H9 (cell line): ENCODE measurements at regions not wholly inside any gene's neighbourhood (a gene's known extent, or its start where the extent isn't known, plus 50 kb on each side); places are given as distances from the start of the nearest gene placed in this dataset.

Experiments
- DNase-seq: peaks from one replicate; pipeline ENCODE4 v3.0.0-alpha.2; 2017
- H2AFZ ChIP-seq: one replicate; pipeline ENCODE4 v1.6.1; 2013; ENCODE audit warnings: mild to moderate bottlenecking, low read length, control low read depth, moderate library complexity
- H2AK5ac ChIP-seq: 2 replicates; pipeline ENCODE4 v1.6.1; 2013; ENCODE audit warnings: low read length, control low read depth, mixed read lengths; ENCODE audit not compliant: insufficient read length
- H2BK120ac ChIP-seq: one replicate; pipeline ENCODE4 v1.6.1; 2013; ENCODE audit warnings: low read depth, mild to moderate bottlenecking, low read length, control low read depth, inconsistent platforms; ENCODE audit not compliant: poor library complexity, severe bottlenecking
- H2BK12ac ChIP-seq: 2 replicates; pipeline ENCODE4 v1.6.1; 2013; ENCODE audit warnings: low read length, control low read depth, mixed read lengths, low read depth; ENCODE audit not compliant: insufficient read length
- H2BK15ac ChIP-seq: 2 replicates; pipeline ENCODE4 v1.6.1; 2013; ENCODE audit warnings: low read depth, low read length, control low read depth
- H2BK20ac ChIP-seq: one replicate; pipeline ENCODE4 v1.6.1; 2013; ENCODE audit warnings: low read depth, mild to moderate bottlenecking, low read length, control low read depth, inconsistent platforms; ENCODE audit not compliant: poor library complexity, severe bottlenecking
- H2BK5ac ChIP-seq: 2 replicates; pipeline ENCODE4 v1.6.1; 2013; ENCODE audit warnings: low read length, control low read depth, mixed read lengths; ENCODE audit not compliant: insufficient read length
- H3K14ac ChIP-seq: 2 replicates; pipeline ENCODE4 v1.6.1; 2013; ENCODE audit warnings: low read length, control low read depth; ENCODE audit not compliant: insufficient read depth
- H3K18ac ChIP-seq: 2 replicates; pipeline ENCODE4 v1.6.1; 2013; ENCODE audit warnings: low read depth, mild to moderate bottlenecking, mixed read lengths, low read length, control low read depth; ENCODE audit not compliant: insufficient read length
- H3K23ac ChIP-seq: 2 replicates; pipeline ENCODE4 v1.6.1; 2013; ENCODE audit warnings: low read length, control low read depth, mixed read lengths, low read depth; ENCODE audit not compliant: insufficient read length
- H3K23me2 ChIP-seq: 2 replicates; pipeline ENCODE4 v1.6.1; 2013; ENCODE audit warnings: low read depth, mild to moderate bottlenecking, mixed read lengths, low read length, control low read depth; ENCODE audit not compliant: insufficient read length, poor library complexity, severe bottlenecking
- H3K27ac ChIP-seq: 2 replicates; pipeline ENCODE4 v1.5.1; 2013; ENCODE audit warnings: low read length, control low read depth, mixed read lengths, low read depth; ENCODE audit not compliant: insufficient read length
- H3K27me3 ChIP-seq: 2 replicates; pipeline ENCODE4 v1.6.1; 2013; ENCODE audit warnings: low read length, control low read depth, inconsistent platforms; ENCODE audit not compliant: insufficient read depth
- H3K4ac ChIP-seq: 2 replicates; pipeline ENCODE4 v1.6.1; 2013; ENCODE audit warnings: low read depth, mild to moderate bottlenecking, control low read depth, inconsistent platforms, low read length, moderate library complexity
- H3K4me1 ChIP-seq: 2 replicates; pipeline ENCODE4 v1.6.1; 2013; ENCODE audit warnings: low read length, control low read depth, inconsistent platforms; ENCODE audit not compliant: insufficient read depth
- H3K4me2 ChIP-seq: 2 replicates; pipeline ENCODE4 v1.6.1; 2013; ENCODE audit warnings: low read length, control low read depth, mixed read lengths; ENCODE audit not compliant: insufficient read length, insufficient read depth
- H3K56ac ChIP-seq: 2 replicates; pipeline ENCODE4 v1.6.1; 2013; ENCODE audit warnings: low read depth, mild to moderate bottlenecking, mixed read lengths, low read length, control low read depth; ENCODE audit not compliant: insufficient read length
- H3K79me1 ChIP-seq: 2 replicates; pipeline ENCODE4 v1.6.1; 2013; ENCODE audit warnings: low read depth, mild to moderate bottlenecking, moderate library complexity, low read length, control low read depth, inconsistent platforms; ENCODE audit not compliant: insufficient read depth, poor library complexity, severe bottlenecking
- H3K79me2 ChIP-seq: 2 replicates; pipeline ENCODE4 v1.6.1; 2013; ENCODE audit warnings: low read length, control low read depth, inconsistent platforms; ENCODE audit not compliant: insufficient read depth
- H3K9ac ChIP-seq: 2 replicates; pipeline ENCODE4 v1.6.1; 2013; ENCODE audit warnings: low read length, control low read depth, mixed read lengths; ENCODE audit not compliant: insufficient read length; ENCODE audit errors: extremely low read depth
- H3K9me3 ChIP-seq: one replicate; pipeline ENCODE4 v1.6.1; 2013; ENCODE audit warnings: low read depth, low read length, inconsistent platforms; ENCODE audit not compliant: control insufficient read depth
- H3T11ph ChIP-seq: one replicate; pipeline ENCODE4 v1.6.1; 2013; ENCODE audit warnings: mild to moderate bottlenecking, low read length, control low read depth, inconsistent platforms
- H4K20me1 ChIP-seq: one replicate; pipeline ENCODE4 v1.6.1; 2013; ENCODE audit not compliant: control insufficient read depth, insufficient read length, insufficient read depth
- H4K5ac ChIP-seq: 2 replicates; pipeline ENCODE4 v1.6.1; 2013; ENCODE audit warnings: low read depth, mild to moderate bottlenecking, mixed read lengths, low read length, control low read depth; ENCODE audit not compliant: insufficient read length
- H4K8ac ChIP-seq: replicated peaks from 2 replicates; pipeline ENCODE4 v1.6.1; 2013; ENCODE audit warnings: low read length, control low read depth, mixed read lengths, low read depth; ENCODE audit not compliant: insufficient read length
- H4K91ac ChIP-seq: 2 replicates; pipeline ENCODE4 v1.6.1; 2013; ENCODE audit warnings: low read depth, mild to moderate bottlenecking, moderate library complexity, mixed read lengths, low read length, control low read depth; ENCODE audit not compliant: insufficient read length
- H3K27ac Mint-ChIP-seq, 3 experiments: 2 replicates in 2 of 3; 3 replicates in 1 of 3; pipeline ENCODE4 v1.8.0; 2020 to 2021; ENCODE audit warnings: mixed read lengths in 3 of 3, mild to moderate bottlenecking in 1 of 3, moderate library complexity in 1 of 3
- H3K27me3 Mint-ChIP-seq: 2 replicates; pipeline ENCODE4 v1.8.0; 2021; ENCODE audit warnings: low read depth, mild to moderate bottlenecking, moderate library complexity, mixed read lengths
- H3K36me3 Mint-ChIP-seq, 3 experiments: 2 replicates in 2 of 3; 3 replicates in 1 of 3; pipeline ENCODE4 v1.8.0; 2020 to 2021; ENCODE audit warnings: low read depth in 3 of 3, mixed read lengths in 3 of 3; ENCODE audit not compliant: insufficient read depth in 1 of 3
- H3K4me1 Mint-ChIP-seq, 2 experiments: 2 replicates each; pipeline ENCODE4 v1.8.0; 2020; ENCODE audit warnings: mixed read lengths in 2 of 2
- H3K4me3 Mint-ChIP-seq, 2 experiments: 2 replicates in 1 of 2; 3 replicates in 1 of 2; pipeline ENCODE4 v1.8.0; 2020 to 2021; ENCODE audit warnings: mild to moderate bottlenecking in 2 of 2, mixed read lengths in 2 of 2, moderate library complexity in 1 of 2
- H3K9me3 Mint-ChIP-seq, 2 experiments: 2 replicates in 1 of 2; 3 replicates in 1 of 2; pipeline ENCODE4 v1.8.0; 2020; ENCODE audit warnings: mild to moderate bottlenecking in 2 of 2, mixed read lengths in 2 of 2, moderate library complexity in 1 of 2
- WGBS: extraction: QIAGEN DNeasy Blood & Tissue Kit; methylation state at CpG from one replicate; pipeline ENCODE4 v1.1.7; 2013; ENCODE audit warnings: missing lambda C conversion rate, low lambda C conversion rate, mixed read lengths; ENCODE audit not compliant: insufficient read length; ENCODE audit errors: extremely low coverage; 5-methylcytosine and 5-hydroxymethylcytosine counted together
- TF ChIP-seq, protein P1 (sequence below): fragments of 200-600 bp; sonication (generic); conservative IDR thresholded peaks from 3 replicates; pipeline ENCODE4 v1.8.0; 2021; ENCODE audit warnings: antibody characterized with exemption, mild to moderate bottlenecking

DNA sequence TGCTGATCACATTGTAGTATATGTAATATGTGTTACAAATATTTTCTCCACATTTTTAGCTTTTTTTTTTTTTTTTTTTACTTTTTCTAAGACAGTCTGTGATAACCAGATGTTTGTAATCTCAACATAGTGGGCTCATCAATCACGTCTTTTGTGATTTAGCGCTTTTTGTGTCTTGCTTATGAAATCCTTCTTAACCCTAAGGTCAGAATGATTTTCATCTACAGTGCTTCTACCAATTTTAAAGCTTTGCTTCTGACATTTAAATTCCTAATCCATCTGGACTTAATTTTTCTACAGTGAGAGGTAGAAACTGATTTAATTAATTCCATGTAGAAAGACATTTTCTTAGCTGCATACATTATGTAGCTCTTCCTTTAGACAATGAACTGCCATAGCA is 626.4 kb downstream of the TNS3 start:
- no CpG with 5 or more reads among the region's 2 CpGs for WGBS
- no peaks in the 10 kb centered on the region for H3K27me3 ChIP-seq

More for the DNA sequence above, 626.4 kb downstream of the TNS3 start:
- no peak overlapping the region for H4K91ac ChIP-seq
- H3K79me2 ChIP-seq: no peaks in the 10 kb centered on the region
- no peak overlapping the region for H2BK5ac ChIP-seq
- H3K14ac ChIP-seq: no peak overlapping the region
- DNase-seq: no peak
- no peak overlapping the region for H3K18ac ChIP-seq
- H2BK120ac ChIP-seq: no peak overlapping the region
- no peak overlapping the region for H3K23ac ChIP-seq
- no peak overlapping the region for H2BK15ac ChIP-seq
- Mint-ChIP-seq H3K36me3 (0 out of 7 replicates have a peak, but pooled peaks cover 0 to 2% (median 0%) of the 10 kb centered on the region in 3 experiments), H3K9me3 (peaks cover 3 to 8% of the 10 kb centered on the region in 2 experiments; a peak in 4 of 5 replicates), H3K27ac (no peak overlapping the region), H3K27me3 (no peaks in the 10 kb centered on the region), H3K4me1 (no peaks in the 10 kb centered on the region), H3K4me3 (no peak overlapping the region)
- H4K8ac ChIP-seq: no peak overlapping the region
- no peaks in the 10 kb centered on the region for H3K9me3 ChIP-seq
- H3K56ac ChIP-seq: no peak overlapping the region
- H4K20me1 ChIP-seq: no peaks in the 10 kb centered on the region
- no peaks in the 10 kb centered on the region for H3K23me2 ChIP-seq
- H2BK20ac ChIP-seq: no peak overlapping the region
- no peak overlapping the region for H3K4ac ChIP-seq
- H2AK5ac ChIP-seq: no peak overlapping the region
- H3K4me1 ChIP-seq: no peaks in the 10 kb centered on the region
- H2BK12ac ChIP-seq: no peak overlapping the region
- H2AFZ ChIP-seq: no peak overlapping the region
- no peak overlapping the region for H4K5ac ChIP-seq
- no peaks in the 10 kb centered on the region for H3K79me1 ChIP-seq
- H3K4me2 ChIP-seq: no peak overlapping the region
- H3K27ac ChIP-seq: no peak overlapping the region
- no peak overlapping the region for H3T11ph ChIP-seq
- no peak overlapping the region for H3K9ac ChIP-seq
- TF ChIP-seq, protein P1, sequence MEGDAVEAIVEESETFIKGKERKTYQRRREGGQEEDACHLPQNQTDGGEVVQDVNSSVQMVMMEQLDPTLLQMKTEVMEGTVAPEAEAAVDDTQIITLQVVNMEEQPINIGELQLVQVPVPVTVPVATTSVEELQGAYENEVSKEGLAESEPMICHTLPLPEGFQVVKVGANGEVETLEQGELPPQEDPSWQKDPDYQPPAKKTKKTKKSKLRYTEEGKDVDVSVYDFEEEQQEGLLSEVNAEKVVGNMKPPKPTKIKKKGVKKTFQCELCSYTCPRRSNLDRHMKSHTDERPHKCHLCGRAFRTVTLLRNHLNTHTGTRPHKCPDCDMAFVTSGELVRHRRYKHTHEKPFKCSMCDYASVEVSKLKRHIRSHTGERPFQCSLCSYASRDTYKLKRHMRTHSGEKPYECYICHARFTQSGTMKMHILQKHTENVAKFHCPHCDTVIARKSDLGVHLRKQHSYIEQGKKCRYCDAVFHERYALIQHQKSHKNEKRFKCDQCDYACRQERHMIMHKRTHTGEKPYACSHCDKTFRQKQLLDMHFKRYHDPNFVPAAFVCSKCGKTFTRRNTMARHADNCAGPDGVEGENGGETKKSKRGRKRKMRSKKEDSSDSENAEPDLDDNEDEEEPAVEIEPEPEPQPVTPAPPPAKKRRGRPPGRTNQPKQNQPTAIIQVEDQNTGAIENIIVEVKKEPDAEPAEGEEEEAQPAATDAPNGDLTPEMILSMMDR: no peak
